ENCODE measurements at regions not wholly inside any gene's neighbourhood (a gene's known extent, or its start where the extent isn't known, plus 50 kb on each side); places are given as distances from the start of the nearest gene placed in this dataset.

DNA sequence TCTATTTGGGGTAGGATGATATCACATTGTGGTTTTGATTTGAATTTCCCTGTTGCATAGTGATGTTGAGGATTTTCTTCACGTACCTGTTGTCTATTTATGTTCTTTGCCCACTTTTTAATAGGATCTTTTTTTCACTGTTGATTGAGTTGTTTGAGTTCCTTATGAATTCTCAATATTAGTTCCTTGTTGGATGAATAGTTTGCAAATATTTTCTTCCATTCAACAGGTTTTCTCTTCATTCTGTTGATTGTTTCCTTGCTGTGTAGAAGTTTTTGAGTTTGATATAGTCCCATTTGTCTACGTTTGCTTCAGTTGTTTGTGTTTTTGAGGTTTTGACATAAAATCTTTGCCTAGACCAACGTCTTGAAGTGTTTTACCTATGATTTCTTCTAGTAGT lies 369.5 kb upstream of the CAMK1G start:
- Histone ChIP-seq H3K27me3 (ENCODE audit: control insufficient read depth in 2 of 2, insufficient read depth in 2 of 2, low read length in 2 of 2) (peaks cover 6% of the 10 kb centered on the region in 2 donors), H3K4me1 (ENCODE audit: control insufficient read depth in 1 of 2, insufficient read depth in 2 of 2, low read length in 2 of 2) (no peaks in the 10 kb centered on the region), H3K79me2 (ENCODE audit: insufficient read depth, low read length) (no peaks in the 10 kb centered on the region), H3K4me3 (replicated peaks in 1 of 3; ENCODE audit: low read depth in 2 of 3, low read length in 3 of 3) (no peak overlapping the region), H3K9me3 (replicated peaks in 1 of 2; ENCODE audit: control insufficient read depth in 1 of 2, insufficient read depth in 1 of 2, low read length in 2 of 2) (peaks cover 0 to 12% of the 10 kb centered on the region in 2 donors), H4K20me1 (ENCODE audit: insufficient read depth, low read length) (no peaks in the 10 kb centered on the region), H3K36me3 (replicated peaks in 1 of 2; ENCODE audit: control insufficient read depth in 1 of 2, insufficient read depth in 2 of 2, low read length in 2 of 2) (no peaks in the 10 kb centered on the region), H3K27ac (ENCODE audit: low read depth in 1 of 2, low read length in 2 of 2) (no peak overlapping the region), H3K9ac (ENCODE audit: insufficient read depth, low read length, poor library complexity, severe bottlenecking) (no peak overlapping the region), H3K4me2 (replicated peaks; ENCODE audit: extremely low read depth, low read length, poor library complexity, severe bottlenecking) (no peak overlapping the region), H2AFZ (ENCODE audit: insufficient read depth, low read depth, low read length, poor library complexity, severe bottlenecking) (no peak overlapping the region)
- no peak for DNase-seq
- intact Hi-C loops (cut with micrococcal nuclease): no loop called here
- Mint-ChIP-seq H3K9me3 (peaks cover 0 to 8% (median 3%) of the 10 kb centered on the region in 7 donors), H3K4me3 (no peak overlapping the region), H3K27ac (no peak overlapping the region), H3K4me1 (no peaks in the 10 kb centered on the region), H3K36me3 (no peaks in the 10 kb centered on the region), H3K27me3 (ENCODE audit: low read depth in 3 of 3) (peaks cover 7 to 17% (median 13%) of the 10 kb centered on the region in 3 donors)
- WGBS (ENCODE audit: insufficient coverage): no CpG with 5 or more reads among the region's 3 CpGs
- TF ChIP-seq, protein P1, sequence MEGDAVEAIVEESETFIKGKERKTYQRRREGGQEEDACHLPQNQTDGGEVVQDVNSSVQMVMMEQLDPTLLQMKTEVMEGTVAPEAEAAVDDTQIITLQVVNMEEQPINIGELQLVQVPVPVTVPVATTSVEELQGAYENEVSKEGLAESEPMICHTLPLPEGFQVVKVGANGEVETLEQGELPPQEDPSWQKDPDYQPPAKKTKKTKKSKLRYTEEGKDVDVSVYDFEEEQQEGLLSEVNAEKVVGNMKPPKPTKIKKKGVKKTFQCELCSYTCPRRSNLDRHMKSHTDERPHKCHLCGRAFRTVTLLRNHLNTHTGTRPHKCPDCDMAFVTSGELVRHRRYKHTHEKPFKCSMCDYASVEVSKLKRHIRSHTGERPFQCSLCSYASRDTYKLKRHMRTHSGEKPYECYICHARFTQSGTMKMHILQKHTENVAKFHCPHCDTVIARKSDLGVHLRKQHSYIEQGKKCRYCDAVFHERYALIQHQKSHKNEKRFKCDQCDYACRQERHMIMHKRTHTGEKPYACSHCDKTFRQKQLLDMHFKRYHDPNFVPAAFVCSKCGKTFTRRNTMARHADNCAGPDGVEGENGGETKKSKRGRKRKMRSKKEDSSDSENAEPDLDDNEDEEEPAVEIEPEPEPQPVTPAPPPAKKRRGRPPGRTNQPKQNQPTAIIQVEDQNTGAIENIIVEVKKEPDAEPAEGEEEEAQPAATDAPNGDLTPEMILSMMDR (IDR thresholded peaks at IDR 0.05): no peak

DNA sequence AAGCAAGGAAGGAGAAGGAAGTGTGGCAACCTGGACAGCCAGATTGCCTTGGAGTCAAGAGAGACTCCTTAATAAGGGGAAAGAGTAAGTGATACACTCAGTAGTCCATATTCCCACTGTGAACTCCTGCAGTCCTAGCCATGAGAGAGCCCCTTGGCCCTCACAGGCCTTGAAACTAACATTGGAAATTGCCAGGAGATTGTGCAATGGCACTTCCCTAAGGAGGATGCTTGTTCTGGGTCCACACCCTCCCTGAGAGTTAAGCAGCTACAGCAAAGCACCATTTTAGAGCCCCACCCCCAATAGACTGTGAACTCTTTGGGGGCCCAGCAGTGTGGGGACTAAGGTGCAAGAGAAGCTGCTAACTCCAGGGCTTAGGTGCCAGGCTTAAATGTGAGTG lies 367.7 kb upstream of the CAMK1G start:
- no peaks in the 10 kb centered on the region for H3K79me2 ChIP-seq (ENCODE audit: insufficient read depth, low read length)
- H3K27ac ChIP-seq (ENCODE audit: low read depth in 1 of 2, low read length in 2 of 2): no peak overlapping the region
- H3K4me1 ChIP-seq (ENCODE audit: control insufficient read depth in 1 of 2, insufficient read depth in 2 of 2, low read length in 2 of 2): no peaks in the 10 kb centered on the region
- H3K9me3 ChIP-seq (replicated peaks in 1 of 2; ENCODE audit: control insufficient read depth in 1 of 2, insufficient read depth in 1 of 2, low read length in 2 of 2): peaks cover 0 to 12% of the 10 kb centered on the region in 2 donors
- no peak overlapping the region for H2AFZ ChIP-seq (ENCODE audit: insufficient read depth, low read depth, low read length, poor library complexity, severe bottlenecking)
- intact Hi-C loops (cut with micrococcal nuclease): no loop called here
- Mint-ChIP-seq H3K27ac (no peak overlapping the region), H3K27me3 (ENCODE audit: low read depth in 3 of 3) (peaks cover 0 to 2% (median 2%) of the 10 kb centered on the region in 3 donors), H3K4me1 (no peaks in the 10 kb centered on the region), H3K36me3 (no peaks in the 10 kb centered on the region), H3K4me3 (no peak overlapping the region), H3K9me3 (peaks cover 0 to 8% (median 6%) of the 10 kb centered on the region in 7 donors)
- H3K4me2 ChIP-seq (replicated peaks; ENCODE audit: extremely low read depth, low read length, poor library complexity, severe bottlenecking): no peak overlapping the region
- no peaks in the 10 kb centered on the region for H4K20me1 ChIP-seq (ENCODE audit: insufficient read depth, low read length)
- no peaks in the 10 kb centered on the region for H3K27me3 ChIP-seq (ENCODE audit: control insufficient read depth in 2 of 2, insufficient read depth in 2 of 2, low read length in 2 of 2)
- TF ChIP-seq, protein P1 (IDR thresholded peaks at IDR 0.05): no peak
- no peaks in the 10 kb centered on the region for H3K36me3 ChIP-seq (replicated peaks in 1 of 2; ENCODE audit: control insufficient read depth in 1 of 2, insufficient read depth in 2 of 2, low read length in 2 of 2)
- no peak for DNase-seq
- no peak overlapping the region for H3K4me3 ChIP-seq (replicated peaks in 1 of 3; ENCODE audit: low read depth in 2 of 3, low read length in 3 of 3)
- H3K9ac ChIP-seq (ENCODE audit: insufficient read depth, low read length, poor library complexity, severe bottlenecking): no peak overlapping the region
